HCT116 (cell line): ENCODE measurements at regions not wholly inside any gene's neighbourhood (a gene's known extent, or its start where the extent isn't known, plus 50 kb on each side); places are given as distances from the start of the nearest gene placed in this dataset.

Experiments
- ATAC-seq: fragments of 200-7000 bp; cut with Tn5 transposase; 2 replicates; pipeline ENCODE4 v1.9.1; 2020; ENCODE audit warnings: mild to moderate bottlenecking, moderate library complexity
- BruUV-seq: library from RNA; stranded (reverse); fragments of 400-500 nt; replicated peaks from 2 replicates; lab custom pipeline; 2021; lab: Mats Ljungman, UMichigan
- CTCF ChIA-PET: fragments of 300-600 bp; sonication (Branson Sonifier 250); formaldehyde crosslinking; loops from one replicate; lab custom pipeline; 2021; ENCODE audit warnings: antibody characterized with exemption; lab: Charles Lee
- POLR2A ChIA-PET: fragments of 300-600, 350-600 bp; sonication (Branson Sonifier 250); formaldehyde crosslinking; loops from one replicate; lab custom pipeline; 2021; ENCODE audit warnings: antibody characterized with exemption; lab: Charles Lee
- RAD21 ChIA-PET, 2 experiments: fragments of 300-600 bp; sonication (Branson Sonifier 250); formaldehyde crosslinking; loops; one replicate each; lab custom pipeline; 2023; ENCODE audit warnings: low total read pairs in 2 of 2; ENCODE audit not compliant: uncharacterized antibody in 2 of 2, unreplicated experiment in 2 of 2, low non-redundant PET in 1 of 2; lab: Charles Lee
- DNase-seq: peaks from one replicate; pipeline ENCODE4 v3.0.0-alpha.2; 2010; ENCODE audit warnings: low read depth, low spot score
- H2AFZ ChIP-seq: fragments of 200-600 bp; shearing (Covaris generic), sonication (generic); 2 replicates; pipeline ENCODE4 v1.6.1; 2017; ENCODE audit warnings: low read depth, mixed run types, mixed read lengths, antibody characterized with exemption, low read length; ENCODE audit not compliant: poor library complexity, severe bottlenecking
- H3K27ac ChIP-seq: 2 replicates; pipeline ENCODE4 v1.5.1; 2012; ENCODE audit warnings: low read depth, low read length
- H3K27me3 ChIP-seq: fragments of 200-600 bp; sonication (generic); 2 replicates; pipeline ENCODE4 v1.6.1; 2016; ENCODE audit warnings: mixed run types, low read length, mixed read lengths; ENCODE audit not compliant: insufficient read depth
- H3K36me3 ChIP-seq, 2 experiments: fragments of 200-500 bp in 1 of 2; fragments of 200-600 bp in 1 of 2; sonication (Bioruptor generic) in 1 of 2; sonication (generic) in 1 of 2; 2 replicates each; pipeline versions ENCODE4 v1.5.1 to v1.6.1; 2014 to 2016; ENCODE audit warnings: low read length in 2 of 2, inconsistent platforms in 1 of 2, mixed read lengths in 1 of 2, mixed run types in 1 of 2; ENCODE audit not compliant: insufficient read depth in 2 of 2, control insufficient read depth in 1 of 2
- H3K4me1 ChIP-seq, 2 experiments: fragments of 200-600 bp in 1 of 2; sonication (generic) in 1 of 2; 2 replicates each; pipeline versions ENCODE4 v1.5.1 to v1.6.1; 2012 to 2017; ENCODE audit warnings: low read length in 2 of 2, inconsistent platforms in 1 of 2, mild to moderate bottlenecking in 1 of 2, mixed read lengths in 1 of 2, mixed run types in 1 of 2, moderate library complexity in 1 of 2; ENCODE audit not compliant: insufficient read depth in 2 of 2, control insufficient read depth in 1 of 2
- H3K4me2 ChIP-seq: fragments of 200-600 bp; sonication (generic); 2 replicates; pipeline ENCODE4 v1.6.1; 2017; ENCODE audit warnings: mixed run types, low read length, mixed read lengths
- H3K4me3 ChIP-seq, 2 experiments: fragments of 200-600 bp in 1 of 2; sonication (generic) in 1 of 2; replicated peaks in 1 of 2; 2 replicates each; pipeline ENCODE4 v1.5.1; 2011 to 2016; ENCODE audit warnings: low read length in 2 of 2, control low read depth in 1 of 2, low read depth in 1 of 2, mild to moderate bottlenecking in 1 of 2, mixed read lengths in 1 of 2, mixed run types in 1 of 2
- H3K79me2 ChIP-seq: fragments of 200-600 bp; sonication (generic); 2 replicates; pipeline ENCODE4 v1.6.1; 2017; ENCODE audit warnings: mild to moderate bottlenecking, mixed run types, low read length, moderate library complexity, mixed read lengths; ENCODE audit not compliant: insufficient read depth
- H3K9ac ChIP-seq: fragments of 200-600 bp; sonication (generic); 2 replicates; pipeline ENCODE4 v1.6.1; 2016; ENCODE audit warnings: low read length, mixed read lengths
- H3K9me2 ChIP-seq: fragments of 200-600 bp; sonication (generic), shearing (Covaris generic); 2 replicates; pipeline ENCODE4 v1.6.1; 2017; ENCODE audit warnings: mixed run types, mild to moderate bottlenecking, moderate library complexity; ENCODE audit not compliant: insufficient read depth
- H3K9me3 ChIP-seq, 2 experiments: fragments of 200-500 bp in 1 of 2; fragments of 200-600 bp in 1 of 2; sonication (Bioruptor generic) in 1 of 2; sonication (generic) in 1 of 2; 2 replicates each; pipeline ENCODE4 v1.6.1; 2014 to 2017; ENCODE audit warnings: low read length in 2 of 2, mixed read lengths in 2 of 2, inconsistent platforms in 1 of 2, low read depth in 1 of 2, mild to moderate bottlenecking in 1 of 2, mixed run types in 1 of 2, moderate library complexity in 1 of 2; ENCODE audit not compliant: control insufficient read depth in 1 of 2, insufficient read depth in 1 of 2
- H4K20me1 ChIP-seq: fragments of 200-600 bp; sonication (generic), shearing (Covaris generic); 2 replicates; pipeline ENCODE4 v1.6.1; 2017; ENCODE audit warnings: mixed run types, mild to moderate bottlenecking, moderate library complexity; ENCODE audit not compliant: insufficient read depth
- CBX3 ChIP-seq: IDR thresholded peaks from 2 replicates; pipeline ENCODE4 v1.6.1; 2012; ENCODE audit warnings: low read depth
- CTCF ChIP-seq, 3 experiments: fragments of 200-600 bp in 1 of 3; sonication (generic) in 1 of 3; IDR thresholded peaks in 2 of 3; conservative IDR thresholded peaks in 1 of 3; 2 replicates each; pipeline ENCODE4 v1.5.1; 2012 to 2017; ENCODE audit warnings: low read depth in 2 of 3, low read length in 2 of 3, antibody characterized with exemption in 1 of 3, borderline replicate concordance in 1 of 3, control low read depth in 1 of 3, mild to moderate bottlenecking in 1 of 3, mixed read lengths in 1 of 3, mixed run types in 1 of 3, moderate library complexity in 1 of 3; ENCODE audit not compliant: insufficient read depth in 1 of 3
- POLR2A ChIP-seq: IDR thresholded peaks from 2 replicates; pipeline ENCODE4 v1.7.0; 2011; ENCODE audit warnings: borderline replicate concordance; ENCODE audit not compliant: insufficient read depth, insufficient read length; ENCODE audit errors: extremely low read depth
- REST ChIP-seq: IDR thresholded peaks from 2 replicates; pipeline ENCODE4 v1.6.1; 2012; ENCODE audit warnings: low read depth
- SP1 ChIP-seq: IDR thresholded peaks from 2 replicates; pipeline ENCODE4 v1.6.1; 2012; ENCODE audit warnings: low read depth
- YY1 ChIP-seq: IDR thresholded peaks from 2 replicates; pipeline ENCODE4 v1.6.1; 2011; ENCODE audit warnings: low read length, low read depth, moderate library complexity, mild to moderate bottlenecking; ENCODE audit not compliant: insufficient replicate concordance; ENCODE audit errors: extremely low read depth
- ZFX ChIP-seq: fragments of 450-650 bp; IDR thresholded peaks from 2 replicates; pipeline ENCODE4 v1.6.1; 2017
- ZNF274 ChIP-seq: fragments of 200-500 bp; sonication (Bioruptor generic); IDR thresholded peaks from 2 replicates; pipeline ENCODE4 v1.6.1; 2014; ENCODE audit warnings: mild to moderate bottlenecking, low read depth, low read length, inconsistent platforms
- intact Hi-C: fragments of 100-400 bp; cut with micrococcal nuclease; formaldehyde crosslinking; loops from 2 replicates; pipeline ENCODE4 v1.10.0; 2022

GRCh38 chr13:86974995-86975328 lies 696.2 kb upstream of the SLITRK5 start:
- BruUV-seq: no TSS peak
- ChIA-PET POLR2A (no interaction called here), CTCF (no interaction called here)

GRCh38 chr13:86976521-86977324 lies 694.4 kb upstream of the SLITRK5 start:
- no peak overlapping the region for H3K27ac ChIP-seq
- no peaks in the 10 kb centered on the region for H3K4me1 ChIP-seq
- H3K4me2 ChIP-seq: no peak overlapping the region
- BruUV-seq: no TSS peak
- ATAC-seq: no peak
- no peaks in the 10 kb centered on the region for H4K20me1 ChIP-seq
- no peak overlapping the region for H3K9ac ChIP-seq
- H3K9me2 ChIP-seq: no peaks in the 10 kb centered on the region
- no peaks in the 10 kb centered on the region for H3K36me3 ChIP-seq
- intact Hi-C loops: no loop called here
- H3K79me2 ChIP-seq: no peaks in the 10 kb centered on the region
- POLR2A ChIA-PET: no interaction called here
- H3K9me3 ChIP-seq: no peaks in the 10 kb centered on the region
- RAD21 ChIA-PET: no interaction called here
- DNase-seq: no peak
- no peak overlapping the region for H3K4me3 ChIP-seq
- H2AFZ ChIP-seq: no peak overlapping the region
- TF ChIP-seq CBX3: no peak
- no peak for TF ChIP-seq POLR2A
- TF ChIP-seq REST: no peak
- no peak for TF ChIP-seq YY1
- no peak for TF ChIP-seq CTCF (IDR thresholded peaks at IDR 0.05 in 2 of 3, conservative IDR thresholded peaks at IDR 0.05 in 1 of 3; ENCODE audit: borderline replicate concordance in 1 of 3, insufficient read depth in 1 of 3, low read depth in 2 of 3, low read length in 2 of 3)
- no peak for TF ChIP-seq ZNF274
- TF ChIP-seq, all 23 proteins: peak for 0
- CTCF ChIA-PET: no interaction called here
- no peaks in the 10 kb centered on the region for H3K27me3 ChIP-seq

More at GRCh38 chr13:86974995-86975328, 696.2 kb upstream of the SLITRK5 start:
- Histone ChIP-seq H3K9ac (no peak overlapping the region), H3K27ac (no peak overlapping the region), H2AFZ (no peak overlapping the region), H4K20me1 (no peaks in the 10 kb centered on the region), H3K36me3 (no peaks in the 10 kb centered on the region), H3K4me2 (no peak overlapping the region), H3K27me3 (no peaks in the 10 kb centered on the region), H3K9me2 (no peaks in the 10 kb centered on the region), H3K4me3 (no peak overlapping the region), H3K9me3 (no peaks in the 10 kb centered on the region), H3K79me2 (no peaks in the 10 kb centered on the region), H3K4me1 (no peaks in the 10 kb centered on the region)
- ATAC-seq (no peak), DNase-seq (no peak)
- RAD21 ChIA-PET: no interaction called here
- intact Hi-C loops: no loop called here
- TF ChIP-seq SP1 (no peak), ZFX (no peak)
